ENCODE measurements at regions not wholly inside any gene's neighbourhood (a gene's known extent, or its start where the extent isn't known, plus 50 kb on each side); places are given as distances from the start of the nearest gene placed in this dataset.

DNA sequence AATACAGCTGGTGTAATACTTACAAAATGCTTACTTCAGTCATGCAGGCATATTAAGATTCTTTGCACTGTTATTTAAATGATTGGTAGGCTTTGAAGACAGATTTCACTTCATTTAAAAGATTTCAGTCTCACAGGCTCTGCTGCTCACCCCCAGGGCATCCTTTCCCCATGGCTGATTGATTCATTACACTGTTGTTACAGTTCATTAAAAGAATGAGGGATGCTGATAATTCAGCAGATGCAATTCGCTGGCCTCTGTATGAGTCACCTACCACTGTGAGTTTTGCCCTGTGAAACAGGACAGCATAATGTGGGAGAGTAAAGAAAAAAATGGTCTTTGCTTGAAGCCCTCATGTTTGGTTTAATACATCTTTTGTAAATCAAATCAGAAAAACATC, 246.9 kb downstream of the CYLC2 start:
- TF ChIP-seq CTCF (IDR thresholded peaks at IDR 0.05) (no peak), EP300 (IDR thresholded peaks at IDR 0.05) (no peak)
